H1 (cell line): ENCODE measurements at regions not wholly inside any gene's neighbourhood (a gene's known extent, or its start where the extent isn't known, plus 50 kb on each side); places are given as distances from the start of the nearest gene placed in this dataset.

Experiments used
- JUN ChIP-seq: IDR thresholded peaks from 2 replicates; pipeline ENCODE4 v1.6.1; 2011; ENCODE audit warnings: low read depth, mild to moderate bottlenecking, improper control_type of control experiment, low read length
- KDM5A ChIP-seq: fragments of 200-600 bp; IDR thresholded peaks from 2 replicates; pipeline ENCODE4 v1.7.1; 2012; ENCODE audit warnings: mild to moderate bottlenecking, low read length, inconsistent platforms, mixed read lengths
- RBBP5 ChIP-seq: IDR thresholded peaks from 2 replicates; pipeline ENCODE4 v1.7.1; 2012; ENCODE audit warnings: low read depth, mild to moderate bottlenecking, inconsistent platforms, low read length, moderate library complexity, borderline replicate concordance
- SIRT6 ChIP-seq: IDR thresholded peaks from one replicate; pipeline ENCODE4 v1.7.1; 2012; ENCODE audit warnings: low read length, inconsistent platforms
- SUZ12 ChIP-seq: fragments of 200-600 bp; sonication (generic); IDR thresholded peaks from 2 replicates; pipeline ENCODE4 v1.6.1; 2012; ENCODE audit warnings: mild to moderate bottlenecking, inconsistent platforms, low read length, moderate library complexity, mixed read lengths

GRCh38 chr15:36067483-36068274 is 511.7 kb upstream of the CDIN1 start (continued):
- no peak for TF ChIP-seq KDM5A
- no peak for TF ChIP-seq JUN
- TF ChIP-seq RBBP5, result no peak
- TF ChIP-seq SIRT6, result no peak
- TF ChIP-seq SUZ12, result no peak
